GM18873 (cell line): ENCODE measurements at regions not wholly inside any gene's neighbourhood (a gene's known extent, or its start where the extent isn't known, plus 50 kb on each side); places are given as distances from the start of the nearest gene placed in this dataset.

Experiments
- ATAC-seq: cut with Tn5 transposase; IDR thresholded peaks from one replicate; pipeline ENCODE4 v1.9.1; 2021; ENCODE audit warnings: mild to moderate bottlenecking, moderate library complexity, moderate number of reproducible peaks; ENCODE audit not compliant: unreplicated experiment, low FRiP score

DNA sequence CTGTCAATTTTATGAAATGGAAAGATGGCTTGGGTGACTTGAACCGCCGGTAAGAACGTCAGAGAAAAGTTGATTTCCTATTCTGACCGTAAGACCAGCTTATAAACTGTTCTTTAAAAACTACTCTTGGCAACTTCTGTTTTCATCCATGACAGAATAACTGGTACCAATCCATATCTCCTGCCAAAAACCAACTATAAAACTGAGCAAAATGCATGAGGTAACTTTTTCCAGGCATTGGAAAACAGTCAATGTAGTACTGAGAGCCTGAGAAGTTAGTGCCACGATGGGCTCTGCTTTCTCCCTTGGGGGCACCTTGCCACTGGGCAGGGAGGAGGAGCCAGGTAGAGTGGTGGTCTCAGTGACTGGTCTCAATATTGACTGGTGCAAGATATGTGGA is 615.2 kb upstream of the TBL1XR1 start:
- ATAC-seq = no peak

DNA sequence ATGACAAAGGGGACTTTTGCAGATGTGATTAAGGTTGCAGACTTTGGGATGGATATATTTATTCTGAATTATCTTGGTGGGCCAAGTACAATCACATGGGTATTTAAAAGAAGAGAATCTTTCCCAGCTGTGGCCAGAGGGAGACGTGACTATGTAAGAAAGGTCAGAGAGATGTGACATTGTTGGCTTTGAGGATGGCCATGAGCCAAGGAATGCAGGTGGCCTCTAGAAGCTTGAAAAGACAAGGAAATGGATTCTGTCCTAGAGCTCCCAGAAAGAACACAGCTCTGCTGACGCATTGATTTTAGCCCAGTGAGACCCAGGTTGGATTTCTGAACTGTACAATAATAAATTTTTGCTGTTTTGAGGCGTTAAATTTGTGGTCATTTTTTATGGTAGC is 616.0 kb upstream of the TBL1XR1 start:
- no peak for ATAC-seq

GRCh38 chr3:177816667-177817208 is 619.5 kb upstream of the TBL1XR1 start:
- ATAC-seq = no peak

GRCh38 chr3:177817751-177818150 is 620.5 kb upstream of the TBL1XR1 start:
- no peak for ATAC-seq

- no peak for ATAC-seq
These were observed 621.5 kb upstream of the TBL1XR1 start for GRCh38 chr3:177818712-177819240.

GRCh38 chr3:177820683-177821316 is 623.5 kb upstream of the TBL1XR1 start:
- ATAC-seq = peak; percentile 56

DNA sequence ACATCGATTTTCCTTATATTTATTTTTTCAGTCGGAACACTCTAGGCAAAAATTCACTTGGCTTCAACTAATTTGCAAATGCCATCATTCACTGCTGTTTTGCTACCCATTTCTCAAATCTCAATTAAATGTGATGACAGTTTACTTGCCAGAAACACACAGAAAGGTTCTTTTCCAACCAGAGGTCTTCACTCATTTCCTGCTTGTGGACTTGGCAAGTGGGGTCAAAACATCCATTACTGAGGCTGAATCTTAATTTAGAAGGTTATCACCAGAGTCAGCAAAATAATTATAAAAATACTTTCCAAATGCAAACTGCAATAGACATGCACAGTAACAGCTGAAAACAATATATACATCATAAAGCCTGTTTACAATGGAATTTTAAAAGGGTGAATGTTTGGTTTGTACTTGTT is 625.4 kb upstream of the TBL1XR1 start:
- ATAC-seq = no peak

GRCh38 chr3:177823701-177824189 is 626.5 kb upstream of the TBL1XR1 start:
- no peak for ATAC-seq

- ATAC-seq = no peak
These were observed 627.0 kb upstream of the TBL1XR1 start for GRCh38 chr3:177824190-177824786.

GRCh38 chr3:177824841-177825240 is 627.6 kb upstream of the TBL1XR1 start:
- no peak for ATAC-seq

DNA sequence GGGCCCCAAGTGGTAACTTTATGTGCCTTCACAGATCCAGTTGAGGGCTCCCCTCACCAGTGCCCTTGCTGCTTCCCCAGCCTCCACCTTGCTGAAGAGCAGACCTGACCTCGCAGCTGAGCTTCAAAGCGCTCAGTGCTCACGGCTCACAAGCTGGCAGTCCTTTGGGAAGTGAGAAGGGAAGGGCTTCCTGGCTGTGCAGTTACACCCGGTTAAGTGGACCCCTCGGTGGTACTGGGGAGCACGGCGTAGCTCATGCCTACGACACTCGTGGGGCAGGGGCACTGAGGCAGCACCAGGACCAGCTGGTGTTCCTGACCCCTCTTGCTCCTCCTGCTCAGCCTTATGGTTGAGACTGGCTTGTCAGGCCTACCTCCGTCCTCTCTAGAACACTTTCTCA is 629.0 kb upstream of the TBL1XR1 start:
- ATAC-seq = no peak

- ATAC-seq = peak; percentile 83
These were observed 630.4 kb upstream of the TBL1XR1 start for GRCh38 chr3:177827511-177828207.

GRCh38 chr3:177828208-177828565 is 630.9 kb upstream of the TBL1XR1 start:
- ATAC-seq = no peak

GRCh38 chr3:177830411-177830849 is 633.1 kb upstream of the TBL1XR1 start:
- ATAC-seq = no peak

DNA sequence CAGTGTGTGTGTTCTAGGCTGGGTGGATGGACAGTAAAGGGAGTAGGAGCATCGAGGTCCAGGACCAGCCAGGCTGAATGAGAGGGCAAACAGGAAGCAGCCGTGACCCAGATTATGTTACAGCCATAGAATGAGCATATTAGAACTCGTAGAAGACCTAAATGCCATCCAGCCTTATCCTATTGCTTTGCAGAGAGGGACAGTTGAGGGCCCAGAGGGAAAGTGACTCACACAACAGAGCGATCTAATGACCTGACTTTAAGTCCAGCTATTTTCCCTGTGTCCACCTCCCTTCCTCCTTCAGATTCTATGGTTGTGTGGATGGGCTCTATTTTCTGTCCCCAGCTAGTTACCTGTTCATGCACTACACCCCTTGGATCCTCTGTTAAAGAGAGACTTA is 634.1 kb upstream of the TBL1XR1 start:
- ATAC-seq = no peak

GRCh38 chr3:177832880-177833279 is 635.6 kb upstream of the TBL1XR1 start:
- ATAC-seq = no peak

DNA sequence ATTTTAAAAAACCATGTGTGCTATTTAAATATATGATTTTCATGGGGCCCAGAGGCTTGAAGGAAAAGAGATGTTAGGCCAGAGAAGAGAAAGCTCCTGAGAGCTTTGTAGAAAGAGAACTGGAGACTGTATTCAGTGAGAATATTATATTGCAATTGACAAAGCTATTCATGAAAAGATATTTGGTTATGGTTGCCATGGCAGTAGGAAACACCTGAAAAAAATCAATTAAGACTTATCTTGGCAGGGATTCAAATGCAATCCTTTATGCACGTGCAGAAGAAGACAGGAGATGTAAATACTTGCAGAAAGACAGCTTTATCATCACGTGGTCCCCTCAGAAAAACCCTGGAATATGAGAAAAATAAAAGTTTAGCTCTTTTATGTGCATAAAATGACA is 636.0 kb upstream of the TBL1XR1 start:
- no peak for ATAC-seq

- no peak for ATAC-seq
These were observed 637.7 kb upstream of the TBL1XR1 start for GRCh38 chr3:177835008-177835407.

DNA sequence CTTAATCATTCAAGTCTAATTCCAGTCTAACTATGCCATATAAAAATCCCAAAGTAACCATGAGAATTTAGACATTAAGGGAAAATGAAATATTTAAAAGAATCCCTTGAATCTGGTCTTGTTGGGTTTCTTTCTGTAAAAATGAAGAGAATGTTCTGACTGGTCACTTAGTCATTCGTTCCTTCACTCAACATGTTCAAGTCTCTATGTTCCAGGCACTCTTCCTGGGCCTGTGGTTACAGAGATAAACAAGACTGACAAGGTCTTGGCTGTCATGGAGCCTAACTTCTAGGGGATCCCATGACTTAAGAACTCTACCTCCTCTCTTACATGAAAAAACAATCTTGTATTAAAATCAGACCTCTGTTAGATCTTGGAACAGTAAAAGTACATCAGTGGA is 638.6 kb upstream of the TBL1XR1 start:
- no peak for ATAC-seq

DNA sequence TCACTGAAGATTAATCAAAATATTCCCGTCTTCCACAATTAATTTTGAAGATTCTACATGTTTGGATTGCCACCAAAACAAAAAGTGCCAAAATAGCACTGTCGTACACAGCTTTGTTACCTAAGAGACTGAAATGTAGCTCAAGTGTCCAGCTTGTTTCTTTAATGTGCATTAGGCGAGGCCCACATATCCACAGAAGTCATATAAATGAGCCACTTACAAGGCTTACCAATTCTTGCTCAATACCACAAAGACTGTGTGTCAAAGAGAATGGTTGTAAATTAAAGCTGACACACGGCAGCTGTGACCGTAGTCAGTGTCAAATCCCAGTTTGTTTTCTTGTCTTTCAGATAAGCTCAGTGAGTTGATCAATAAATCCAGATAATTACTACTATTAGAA is 639.4 kb upstream of the TBL1XR1 start:
- no peak for ATAC-seq

DNA sequence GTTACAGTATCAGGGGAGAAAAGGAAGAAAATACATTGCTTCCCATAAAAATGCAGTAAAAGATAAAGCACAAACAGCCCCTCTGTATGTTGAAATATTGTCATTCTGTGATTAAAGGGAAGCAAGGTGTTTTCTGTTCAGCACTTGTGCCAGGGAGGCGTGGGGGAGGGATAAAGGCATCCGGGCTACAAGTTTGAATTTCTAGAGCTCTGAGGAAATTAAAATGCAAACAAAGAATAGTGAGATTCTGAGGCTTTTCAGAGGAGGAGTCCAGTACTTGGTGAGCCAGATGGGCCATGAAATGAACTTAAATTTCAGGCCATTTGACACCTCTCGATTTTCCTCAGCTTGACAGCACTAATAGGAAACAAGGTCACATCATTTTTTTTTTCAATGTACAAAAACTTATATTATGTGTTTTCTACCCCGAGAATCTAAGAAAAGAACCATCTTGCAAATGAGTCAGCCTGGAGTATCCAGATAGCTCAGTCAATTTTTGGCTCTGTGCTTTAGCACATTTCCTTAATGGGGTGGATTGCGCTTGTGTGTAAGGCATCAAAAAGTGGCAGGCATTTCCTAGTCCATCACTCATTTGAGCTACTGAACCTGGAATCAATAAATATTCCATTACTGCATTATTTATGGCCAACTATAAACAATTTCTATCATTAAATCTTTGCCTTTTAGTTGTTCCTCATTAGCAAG is 640.8 kb upstream of the TBL1XR1 start:
- no peak for ATAC-seq
